GM18858 (cell line): ENCODE measurements at regions not wholly inside any gene's neighbourhood (a gene's known extent, or its start where the extent isn't known, plus 50 kb on each side); places are given as distances from the start of the nearest gene placed in this dataset.

Experiments
- ATAC-seq: cut with Tn5 transposase; IDR thresholded peaks from one replicate; pipeline ENCODE4 v1.9.1; 2021; ENCODE audit not compliant: unreplicated experiment

DNA sequence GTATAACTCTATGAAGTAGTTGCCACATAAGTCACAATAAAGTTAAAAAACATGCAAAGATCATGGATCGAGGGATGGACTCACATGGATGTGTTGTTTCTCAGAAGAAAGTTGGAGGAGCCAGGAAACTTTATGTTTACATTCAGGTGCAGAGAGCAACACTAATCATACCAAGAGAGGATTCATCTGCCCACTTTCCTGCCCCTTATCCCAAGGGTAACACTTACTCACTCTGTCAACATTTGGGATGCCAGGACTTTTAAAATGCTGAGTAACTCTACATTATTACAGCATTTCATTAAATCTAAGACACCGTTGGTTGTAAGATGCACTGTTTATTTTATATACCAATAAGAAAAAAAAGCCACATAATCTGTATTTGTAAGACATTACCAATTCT, 170.4 kb downstream of the KCNE4 start:
- no peak for ATAC-seq

GRCh38 chr2:223223156-223223555, 171.2 kb downstream of the KCNE4 start:
- no peak for ATAC-seq

DNA sequence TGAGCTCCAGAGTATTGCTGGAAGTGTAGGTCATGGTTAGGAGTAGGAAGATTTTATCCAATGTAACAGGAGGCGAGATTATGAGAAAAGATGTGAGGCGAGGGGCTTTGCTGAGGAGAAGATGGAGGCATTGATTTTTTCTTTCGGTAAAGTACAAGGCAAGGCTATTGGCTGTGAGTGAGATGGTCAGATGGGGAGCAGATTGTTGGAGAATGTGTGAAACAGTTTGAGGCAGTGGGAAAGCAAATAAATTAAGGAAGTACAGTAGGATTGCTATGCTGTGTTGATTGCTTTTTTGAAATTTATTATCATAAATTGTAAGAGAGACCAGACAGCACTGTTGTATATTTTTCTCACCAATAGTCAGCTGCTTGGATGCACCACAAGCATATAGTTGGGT, 173.3 kb downstream of the KCNE4 start:
- no peak for ATAC-seq

- ATAC-seq, result no peak
Measured at GRCh38 chr2:223226264-223226663, 174.3 kb downstream of the KCNE4 start.

DNA sequence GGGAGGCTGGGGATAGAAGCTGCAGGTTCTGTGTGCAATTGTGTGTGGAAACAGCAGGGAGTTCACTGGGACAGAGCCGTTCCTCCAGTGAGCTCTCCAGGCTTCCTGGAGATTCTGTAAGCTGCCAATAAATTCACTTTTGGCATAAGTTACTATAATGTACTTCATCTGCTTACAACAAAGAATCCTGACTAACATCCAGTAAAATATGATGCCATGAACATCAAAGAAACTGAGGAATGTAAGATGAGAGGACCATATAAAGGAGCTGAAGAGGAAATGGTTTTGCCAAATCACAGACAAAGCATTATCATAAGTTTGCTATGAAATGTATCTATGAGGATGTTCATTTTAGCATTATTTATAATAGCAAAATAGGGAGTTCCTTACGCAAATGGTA, 175.3 kb downstream of the KCNE4 start:
- ATAC-seq, result no peak

- ATAC-seq, result no peak
Measured at GRCh38 chr2:223228871-223229270, 176.9 kb downstream of the KCNE4 start.

- ATAC-seq, result no peak
Measured at GRCh38 chr2:223230352-223230751, 178.4 kb downstream of the KCNE4 start.

- ATAC-seq, result no peak
Measured at GRCh38 chr2:223232285-223232684, 180.3 kb downstream of the KCNE4 start.

- no peak for ATAC-seq
Measured at GRCh38 chr2:223232896-223233295, 180.9 kb downstream of the KCNE4 start.

DNA sequence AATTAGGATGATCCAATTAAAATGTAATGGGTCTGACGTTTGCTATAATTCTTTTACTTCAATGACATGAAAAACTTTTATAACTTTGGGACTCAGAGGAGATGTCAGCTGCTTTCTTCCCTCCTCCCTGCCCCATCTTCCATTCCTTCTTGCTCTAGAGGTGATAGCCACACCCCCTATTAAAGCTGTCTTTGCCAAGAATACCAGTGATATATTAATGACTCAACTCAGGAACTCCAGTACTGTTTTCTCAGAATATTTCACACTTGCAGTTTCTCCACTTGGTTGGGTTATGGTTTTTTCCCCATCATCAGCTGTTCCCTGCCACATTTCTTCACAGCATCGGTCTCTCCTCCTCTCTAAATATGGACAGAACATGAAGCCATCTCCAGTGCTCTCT, 184.0 kb downstream of the KCNE4 start:
- ATAC-seq, result no peak

- ATAC-seq, result no peak
Measured at GRCh38 chr2:223238301-223238700, 186.3 kb downstream of the KCNE4 start.

DNA sequence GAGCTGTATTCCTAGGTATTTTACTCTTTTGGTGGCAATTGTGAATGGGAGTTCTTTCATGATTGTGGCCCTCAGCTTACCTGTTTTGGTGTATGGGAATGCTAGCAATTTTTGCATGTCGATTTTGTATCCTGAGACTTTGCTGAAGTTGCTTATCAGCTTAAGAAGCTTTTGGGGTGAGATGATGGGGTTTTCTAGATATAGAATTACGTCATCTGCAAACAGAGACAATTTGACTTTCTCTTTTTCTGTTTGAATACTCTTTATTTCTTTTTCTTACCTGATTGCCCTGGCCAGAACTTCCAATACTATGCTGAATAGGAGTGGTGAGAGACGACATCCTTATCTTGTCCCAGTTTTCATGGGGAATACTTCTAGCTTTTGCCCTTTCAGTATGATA, 191.2 kb downstream of the KCNE4 start:
- no peak for ATAC-seq

DNA sequence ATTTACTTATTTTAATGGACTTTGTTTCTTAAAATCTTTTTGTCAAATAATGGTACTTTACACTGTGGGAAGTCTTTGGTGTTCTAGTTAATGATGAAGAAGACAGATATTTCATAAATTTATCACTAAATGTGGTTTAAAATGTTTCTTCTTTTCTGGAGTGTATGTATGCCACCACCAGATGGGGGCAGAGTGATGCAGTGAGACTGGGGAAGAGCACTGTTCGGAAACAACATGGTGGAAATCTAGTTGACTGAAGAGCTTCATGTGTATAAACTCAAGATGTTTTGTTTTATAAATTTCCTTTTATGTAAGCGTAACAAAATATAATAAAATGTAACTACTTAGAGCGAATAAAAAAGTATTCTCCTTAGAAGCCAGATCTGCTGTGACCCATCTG, 195.1 kb downstream of the KCNE4 start:
- no peak for ATAC-seq

- ATAC-seq, result no peak
Measured at GRCh38 chr2:223251656-223252229, 199.8 kb downstream of the KCNE4 start.

DNA sequence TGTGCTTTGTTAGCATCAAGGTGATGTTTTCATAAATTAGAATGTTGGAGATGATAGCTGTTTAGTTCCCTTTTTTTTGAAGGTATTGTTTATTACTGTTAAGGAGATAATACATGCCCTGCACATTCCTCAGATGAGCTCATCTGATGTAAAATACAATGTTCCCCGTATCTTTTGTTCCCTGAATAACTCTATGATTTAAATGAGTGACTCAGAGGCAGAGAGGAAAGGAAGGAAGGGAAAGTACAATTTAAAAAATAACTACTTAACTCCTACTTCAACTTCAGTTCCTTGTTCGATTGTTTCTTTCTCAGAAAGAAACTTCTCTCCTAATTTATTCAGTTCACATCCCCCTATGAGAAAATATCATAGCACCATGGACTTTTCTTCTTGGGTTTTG, 208.7 kb downstream of the KCNE4 start:
- ATAC-seq, result no peak

GRCh38 chr2:223262946-223263345, 211.0 kb downstream of the KCNE4 start:
- ATAC-seq, result no peak

- no peak for ATAC-seq
Measured at GRCh38 chr2:223264541-223265193, 212.7 kb downstream of the KCNE4 start.

GRCh38 chr2:223267160-223267951, 215.4 kb downstream of the KCNE4 start:
- no peak for ATAC-seq

GRCh38 chr2:223269386-223269785, 217.4 kb downstream of the KCNE4 start:
- no peak for ATAC-seq

- ATAC-seq, result no peak
Measured at GRCh38 chr2:223270548-223270947, 218.6 kb downstream of the KCNE4 start.

DNA sequence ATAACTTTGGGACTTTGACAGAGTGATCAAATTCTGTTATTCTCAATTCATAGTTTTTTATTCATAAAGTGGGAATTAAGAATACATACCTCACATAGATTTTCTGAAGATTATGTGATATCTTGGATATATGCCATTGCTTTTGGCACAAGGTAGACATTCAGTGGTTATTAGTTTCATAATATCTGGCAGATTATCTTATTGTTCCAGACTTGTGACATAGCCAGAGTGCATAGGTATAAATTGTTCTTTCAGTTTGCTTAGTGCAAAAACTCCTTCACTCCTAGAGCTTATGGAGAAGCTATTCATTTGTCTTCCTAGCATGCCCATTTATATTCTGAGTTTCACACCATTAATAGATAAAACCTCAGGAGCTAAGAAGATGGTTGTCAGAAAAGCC, 222.0 kb downstream of the KCNE4 start:
- ATAC-seq, result no peak

DNA sequence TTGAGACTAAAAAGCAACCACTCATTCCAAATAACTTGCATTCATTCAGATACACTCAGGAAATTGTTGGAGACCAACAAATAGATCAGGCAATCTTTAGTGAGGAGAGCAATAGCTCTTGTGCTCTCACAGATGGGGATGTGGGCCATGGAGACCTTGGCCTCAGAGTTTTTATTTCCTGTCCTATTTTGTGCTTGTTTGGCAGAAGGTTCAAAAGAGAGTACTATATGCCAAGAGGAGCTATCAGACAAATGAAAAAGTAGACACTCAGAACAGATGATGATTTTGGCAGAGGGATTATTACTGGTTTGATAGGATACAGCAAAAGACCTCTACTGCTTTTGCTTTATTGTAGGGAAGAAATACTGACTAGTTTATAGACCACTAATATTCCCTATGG, 230.2 kb downstream of the KCNE4 start:
- ATAC-seq, result no peak
